ENCODE measurements at regions not wholly inside any gene's neighbourhood (a gene's known extent, or its start where the extent isn't known, plus 50 kb on each side); places are given as distances from the start of the nearest gene placed in this dataset.

DNA sequence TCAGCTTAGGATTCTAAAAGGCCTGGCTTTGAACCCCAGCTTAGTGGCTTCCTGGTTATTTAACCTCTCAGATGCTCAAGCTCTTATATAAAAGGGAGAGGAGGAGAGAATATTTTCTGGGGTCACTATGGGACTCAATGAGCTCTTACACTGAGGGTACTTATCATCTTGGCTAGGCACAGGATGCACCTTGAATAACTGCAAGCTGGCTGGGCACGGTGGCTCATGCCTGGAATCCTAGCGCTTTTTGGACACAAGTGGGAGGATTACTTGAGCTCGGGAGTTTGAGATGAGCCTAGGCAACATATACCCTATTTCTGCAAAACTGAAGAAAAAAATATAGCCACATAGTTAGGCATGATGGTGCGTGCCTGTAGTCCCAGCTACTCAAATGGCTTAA is 665.3 kb upstream of the RBFOX1 start:
- H3K4me3 ChIP-seq = no peak overlapping the region
- H3K4me1 ChIP-seq = no peaks in the 10 kb centered on the region
- H3K27ac ChIP-seq = no peak overlapping the region
- TF ChIP-seq, protein P1, sequence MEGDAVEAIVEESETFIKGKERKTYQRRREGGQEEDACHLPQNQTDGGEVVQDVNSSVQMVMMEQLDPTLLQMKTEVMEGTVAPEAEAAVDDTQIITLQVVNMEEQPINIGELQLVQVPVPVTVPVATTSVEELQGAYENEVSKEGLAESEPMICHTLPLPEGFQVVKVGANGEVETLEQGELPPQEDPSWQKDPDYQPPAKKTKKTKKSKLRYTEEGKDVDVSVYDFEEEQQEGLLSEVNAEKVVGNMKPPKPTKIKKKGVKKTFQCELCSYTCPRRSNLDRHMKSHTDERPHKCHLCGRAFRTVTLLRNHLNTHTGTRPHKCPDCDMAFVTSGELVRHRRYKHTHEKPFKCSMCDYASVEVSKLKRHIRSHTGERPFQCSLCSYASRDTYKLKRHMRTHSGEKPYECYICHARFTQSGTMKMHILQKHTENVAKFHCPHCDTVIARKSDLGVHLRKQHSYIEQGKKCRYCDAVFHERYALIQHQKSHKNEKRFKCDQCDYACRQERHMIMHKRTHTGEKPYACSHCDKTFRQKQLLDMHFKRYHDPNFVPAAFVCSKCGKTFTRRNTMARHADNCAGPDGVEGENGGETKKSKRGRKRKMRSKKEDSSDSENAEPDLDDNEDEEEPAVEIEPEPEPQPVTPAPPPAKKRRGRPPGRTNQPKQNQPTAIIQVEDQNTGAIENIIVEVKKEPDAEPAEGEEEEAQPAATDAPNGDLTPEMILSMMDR (IDR thresholded peaks at IDR 0.05) = no peak
- DNase-seq (ENCODE audit: low spot score) = no peak
- no peaks in the 10 kb centered on the region for H3K9me3 ChIP-seq
- no peaks in the 10 kb centered on the region for H3K36me3 ChIP-seq
- H3K27me3 ChIP-seq = no peaks in the 10 kb centered on the region

DNA sequence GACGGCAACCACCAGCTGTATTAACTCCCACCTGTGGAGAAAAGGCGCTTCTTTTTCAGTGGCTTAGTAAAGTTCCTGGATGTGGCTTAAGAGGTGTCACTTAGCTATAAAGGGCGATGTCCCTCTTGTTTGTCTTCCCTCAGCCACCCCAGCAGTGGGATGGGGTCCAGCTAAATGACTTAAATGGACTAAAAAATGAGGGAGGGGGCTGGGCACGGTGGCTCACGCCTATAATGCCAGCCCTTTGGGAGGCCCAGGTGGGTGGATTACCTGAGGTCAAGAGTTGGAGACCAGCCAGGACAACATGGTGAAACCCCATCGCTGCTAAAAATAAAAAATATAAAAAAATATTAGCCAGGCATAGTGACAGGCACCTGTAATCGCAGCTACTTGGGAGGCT is 667.5 kb upstream of the RBFOX1 start:
- H3K4me1 ChIP-seq = no peaks in the 10 kb centered on the region
- no peaks in the 10 kb centered on the region for H3K9me3 ChIP-seq
- H3K4me3 ChIP-seq = no peak overlapping the region
- H3K36me3 ChIP-seq = no peaks in the 10 kb centered on the region
- H3K27ac ChIP-seq = no peak overlapping the region
- TF ChIP-seq, protein P1 (IDR thresholded peaks at IDR 0.05) = no peak
- no peak for DNase-seq (ENCODE audit: low spot score)
- H3K27me3 ChIP-seq = no peaks in the 10 kb centered on the region

DNA sequence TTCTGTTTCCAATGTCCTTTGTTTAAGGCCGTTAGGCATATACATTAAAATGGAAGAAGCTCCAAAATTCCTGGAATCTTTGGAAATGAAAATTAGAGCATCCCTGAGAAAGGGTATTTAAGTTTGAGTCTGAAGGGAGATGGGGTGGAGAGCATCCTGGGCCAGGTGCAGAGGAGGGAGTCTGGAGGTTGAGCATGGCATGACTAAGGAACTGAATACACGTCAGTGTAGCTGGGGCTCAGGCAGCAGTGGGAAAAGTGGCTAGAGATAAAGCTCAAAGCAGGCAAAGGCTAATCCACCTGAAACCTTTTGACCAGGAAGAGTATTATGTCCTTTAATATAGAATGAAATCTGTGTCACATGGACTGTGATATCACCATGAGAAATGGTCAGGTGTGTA is 669.0 kb upstream of the RBFOX1 start:
- H3K4me1 ChIP-seq = no peaks in the 10 kb centered on the region
- no peak for DNase-seq (ENCODE audit: low spot score)
- no peak overlapping the region for H3K27ac ChIP-seq
- H3K9me3 ChIP-seq = no peaks in the 10 kb centered on the region
- TF ChIP-seq, protein P1 (IDR thresholded peaks at IDR 0.05) = no peak
- no peaks in the 10 kb centered on the region for H3K27me3 ChIP-seq
- no peaks in the 10 kb centered on the region for H3K36me3 ChIP-seq
- no peak overlapping the region for H3K4me3 ChIP-seq

DNA sequence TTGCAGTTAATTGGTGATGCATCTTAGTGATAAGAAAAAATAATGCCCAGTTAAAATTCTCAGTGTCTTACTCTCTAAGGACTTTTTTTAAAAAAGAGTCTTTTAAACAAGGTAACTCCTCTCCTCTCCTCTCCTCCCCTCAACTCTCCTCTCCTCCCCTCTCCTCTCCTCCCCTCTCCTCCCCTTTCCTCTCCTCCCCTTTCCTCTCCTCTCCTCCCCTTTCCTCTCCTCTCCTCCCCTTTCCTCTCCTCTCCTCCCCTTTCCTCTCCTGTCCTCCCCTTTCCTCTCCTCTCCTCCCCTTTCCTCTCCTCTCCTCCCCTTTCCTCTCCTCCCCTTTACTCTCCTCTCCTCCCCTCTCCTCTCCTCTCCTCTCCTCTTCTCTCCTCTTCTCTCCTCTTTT is 675.9 kb upstream of the RBFOX1 start:
- Histone ChIP-seq H3K27ac (no peak overlapping the region), H3K4me3 (no peak overlapping the region), H3K27me3 (no peaks in the 10 kb centered on the region), H3K4me1 (no peaks in the 10 kb centered on the region), H3K9me3 (no peaks in the 10 kb centered on the region), H3K36me3 (no peaks in the 10 kb centered on the region)
- TF ChIP-seq, protein P1 (IDR thresholded peaks at IDR 0.05) = no peak
- DNase-seq (ENCODE audit: low spot score) = no peak

DNA sequence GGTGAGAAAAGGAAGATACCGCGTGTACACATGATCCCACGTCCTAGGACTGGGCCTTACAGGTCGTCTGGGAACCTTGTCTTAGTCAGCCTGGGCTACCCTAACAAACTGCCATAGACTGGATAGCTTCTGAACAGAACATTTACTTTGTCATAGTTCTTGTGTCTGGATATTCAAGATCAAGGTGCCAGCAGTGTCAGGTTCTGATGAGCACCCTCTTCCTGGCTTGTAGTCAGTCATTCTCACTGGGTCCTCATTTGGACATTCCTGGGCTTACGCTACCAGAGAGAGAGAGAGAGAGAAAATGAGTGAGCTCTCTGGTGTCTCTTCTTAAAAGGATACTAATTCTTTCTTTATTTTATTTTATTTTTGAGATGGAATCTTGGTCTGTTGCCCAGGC is 685.8 kb upstream of the RBFOX1 start:
- TF ChIP-seq, protein P1 (IDR thresholded peaks at IDR 0.05) = no peak
- Histone ChIP-seq H3K9me3 (no peaks in the 10 kb centered on the region), H3K36me3 (no peaks in the 10 kb centered on the region), H3K27ac (no peak overlapping the region), H3K4me3 (no peak overlapping the region), H3K27me3 (no peaks in the 10 kb centered on the region), H3K4me1 (no peaks in the 10 kb centered on the region)
- no peak for DNase-seq (ENCODE audit: low spot score)

DNA sequence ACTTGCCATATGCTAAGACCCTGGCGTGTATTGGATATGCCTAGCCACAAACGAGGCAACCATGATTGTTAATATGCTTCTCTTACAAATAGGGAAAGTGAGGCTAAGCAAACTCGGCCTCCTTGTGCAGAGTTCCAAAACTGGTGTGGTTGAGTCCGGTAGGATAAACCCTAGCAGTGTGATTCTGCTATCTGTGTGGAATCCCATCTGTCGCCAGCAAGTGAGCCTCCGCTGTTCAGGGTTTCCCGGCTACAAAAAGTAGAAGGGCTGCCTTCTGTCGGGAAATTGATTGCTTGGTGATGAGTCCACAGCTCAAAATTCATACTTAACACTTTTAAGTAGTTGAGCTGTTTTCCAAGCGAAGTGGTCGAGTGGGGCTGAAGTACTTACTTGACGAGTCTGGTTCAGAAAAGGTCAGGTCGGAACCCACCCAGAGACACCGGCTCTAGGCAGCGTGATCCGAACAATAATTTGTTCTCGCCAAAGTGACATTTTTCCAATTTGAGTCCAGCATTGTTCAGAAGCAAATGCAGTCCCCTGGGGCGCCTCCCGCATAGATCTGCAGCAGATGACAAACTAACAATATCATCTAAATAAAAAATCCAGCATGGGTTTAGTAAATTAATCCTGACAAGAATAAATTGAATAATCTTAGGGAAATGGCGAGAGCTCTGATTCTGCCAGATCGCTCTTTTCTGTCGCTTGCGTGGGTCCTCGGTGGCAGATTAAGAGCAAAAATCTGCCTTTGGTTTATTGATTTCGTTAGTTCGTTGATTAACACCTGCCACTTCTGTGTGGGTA is 686.7 kb upstream of the RBFOX1 start:
- DNase-seq (ENCODE audit: low spot score) = no peak
- TF ChIP-seq, protein P1 (IDR thresholded peaks at IDR 0.05) = no peak
- no peaks in the 10 kb centered on the region for H3K36me3 ChIP-seq
- no peaks in the 10 kb centered on the region for H3K4me1 ChIP-seq
- no peaks in the 10 kb centered on the region for H3K9me3 ChIP-seq
- H3K4me3 ChIP-seq = no peak overlapping the region
- H3K27me3 ChIP-seq = no peaks in the 10 kb centered on the region
- no peak overlapping the region for H3K27ac ChIP-seq

All from right atrium auricular region (tissue), 2 donors.